ENCODE measurements at regions not wholly inside any gene's neighbourhood (a gene's known extent, or its start where the extent isn't known, plus 50 kb on each side); places are given as distances from the start of the nearest gene placed in this dataset.

DNA sequence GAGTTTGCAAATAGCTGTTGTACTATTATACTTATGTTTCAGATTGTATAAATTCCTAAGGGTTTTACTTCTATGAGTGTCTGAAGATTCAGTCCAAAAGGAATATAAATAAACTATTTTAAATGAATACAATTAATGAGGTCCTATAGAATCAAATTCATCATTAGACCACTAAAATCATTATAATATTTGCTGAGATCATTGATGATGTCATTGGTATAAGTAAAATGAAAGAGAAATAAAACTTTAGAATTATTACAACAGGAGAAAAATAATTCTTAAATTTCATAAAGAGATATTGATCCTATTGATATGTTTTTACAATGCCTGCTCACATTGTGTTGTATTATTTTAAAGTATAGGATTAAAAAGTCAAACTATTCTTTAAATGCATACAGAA lies 544.0 kb upstream of the ZWINT start:
- ATAC-seq, result no peak
- TF ChIP-seq TSHZ2 (CRISPR knock-in tag; IDR thresholded peaks at IDR 0.05) (no peak), SNAI2 (CRISPR knock-in tag; IDR thresholded peaks at IDR 0.05) (no peak), ZNF565 (CRISPR knock-in tag; conservative IDR thresholded peaks at IDR 0.05; ENCODE audit: low read depth) (no peak), BACH2 (CRISPR knock-in tag; IDR thresholded peaks at IDR 0.05; ENCODE audit: borderline replicate concordance) (no peak), GLIS3 (CRISPR knock-in tag; IDR thresholded peaks at IDR 0.05) (no peak), PPARA (CRISPR knock-in tag; IDR thresholded peaks at IDR 0.05; ENCODE audit: borderline replicate concordance) (no peak), OSR1 (CRISPR knock-in tag; IDR thresholded peaks at IDR 0.05) (no peak), PATZ1 (CRISPR knock-in tag; IDR thresholded peaks at IDR 0.05; ENCODE audit: borderline replicate concordance) (no peak), TCF4 (CRISPR knock-in tag; IDR thresholded peaks at IDR 0.05; ENCODE audit: borderline replicate concordance) (no peak)

- ATAC-seq, result no peak
- TF ChIP-seq BACH2 (CRISPR knock-in tag; IDR thresholded peaks at IDR 0.05; ENCODE audit: borderline replicate concordance) (no peak), TCF4 (CRISPR knock-in tag; IDR thresholded peaks at IDR 0.05; ENCODE audit: borderline replicate concordance) (no peak), PATZ1 (CRISPR knock-in tag; IDR thresholded peaks at IDR 0.05; ENCODE audit: borderline replicate concordance) (no peak), ZFP30 (CRISPR knock-in tag; IDR thresholded peaks at IDR 0.05) (no peak), TSHZ2 (CRISPR knock-in tag; IDR thresholded peaks at IDR 0.05) (no peak), ESRRG (CRISPR knock-in tag; IDR thresholded peaks at IDR 0.05) (no peak), CREB5 (CRISPR knock-in tag; IDR thresholded peaks at IDR 0.05; ENCODE audit: low read depth) (no peak)
These were observed 541.5 kb upstream of the ZWINT start for GRCh38 chr10:56902554-56902953.

GRCh38 chr10:56895306-56895705 lies 534.2 kb upstream of the ZWINT start:
- no peak for ATAC-seq
- TF ChIP-seq ZNF70 (CRISPR knock-in tag; IDR thresholded peaks at IDR 0.05), result no peak
- no peak for TF ChIP-seq SNAI2 (CRISPR knock-in tag; IDR thresholded peaks at IDR 0.05)
- no peak for TF ChIP-seq RARB (CRISPR knock-in tag; IDR thresholded peaks at IDR 0.05)
- no peak for TF ChIP-seq TOX (CRISPR knock-in tag; IDR thresholded peaks at IDR 0.05; ENCODE audit: borderline replicate concordance)
- no peak for TF ChIP-seq TCF4 (CRISPR knock-in tag; IDR thresholded peaks at IDR 0.05; ENCODE audit: borderline replicate concordance)
- no peak for TF ChIP-seq BACH2 (CRISPR knock-in tag; IDR thresholded peaks at IDR 0.05; ENCODE audit: borderline replicate concordance)
- no peak for TF ChIP-seq CSRNP3 (CRISPR knock-in tag; IDR thresholded peaks at IDR 0.05)
- TF ChIP-seq, protein P1, sequence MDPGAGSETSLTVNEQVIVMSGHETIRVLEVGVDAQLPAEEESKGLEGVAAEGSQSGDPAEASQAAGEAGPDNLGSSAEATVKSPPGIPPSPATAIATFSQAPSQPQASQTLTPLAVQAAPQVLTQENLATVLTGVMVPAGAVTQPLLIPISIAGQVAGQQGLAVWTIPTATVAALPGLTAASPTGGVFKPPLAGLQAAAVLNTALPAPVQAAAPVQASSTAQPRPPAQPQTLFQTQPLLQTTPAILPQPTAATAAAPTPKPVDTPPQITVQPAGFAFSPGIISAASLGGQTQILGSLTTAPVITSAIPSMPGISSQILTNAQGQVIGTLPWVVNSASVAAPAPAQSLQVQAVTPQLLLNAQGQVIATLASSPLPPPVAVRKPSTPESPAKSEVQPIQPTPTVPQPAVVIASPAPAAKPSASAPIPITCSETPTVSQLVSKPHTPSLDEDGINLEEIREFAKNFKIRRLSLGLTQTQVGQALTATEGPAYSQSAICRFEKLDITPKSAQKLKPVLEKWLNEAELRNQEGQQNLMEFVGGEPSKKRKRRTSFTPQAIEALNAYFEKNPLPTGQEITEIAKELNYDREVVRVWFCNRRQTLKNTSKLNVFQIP (CRISPR knock-in tag; IDR thresholded peaks at IDR 0.05; ENCODE audit: borderline replicate concordance, low read depth), result no peak
- no peak for TF ChIP-seq GLIS3 (CRISPR knock-in tag; IDR thresholded peaks at IDR 0.05)
- TF ChIP-seq ZFP30 (CRISPR knock-in tag; IDR thresholded peaks at IDR 0.05), result no peak
- TF ChIP-seq ARNTL (CRISPR knock-in tag; IDR thresholded peaks at IDR 0.05; ENCODE audit: borderline replicate concordance, low read depth), result no peak
- no peak for TF ChIP-seq ZNF565 (CRISPR knock-in tag; conservative IDR thresholded peaks at IDR 0.05; ENCODE audit: low read depth)
- TF ChIP-seq TSHZ2 (CRISPR knock-in tag; IDR thresholded peaks at IDR 0.05), result no peak
